Mesothelial cell of epicardium (in vitro differentiated cells): ENCODE measurements at regions not wholly inside any gene's neighbourhood (a gene's known extent, or its start where the extent isn't known, plus 50 kb on each side); places are given as distances from the start of the nearest gene placed in this dataset.

Source experiments
- DNase-seq, 2 experiments: peaks; one replicate each; pipeline ENCODE4 v3.0.0; 2021; ENCODE audit warnings: low spot score in 2 of 2; ENCODE audit not compliant: unreplicated experiment in 2 of 2
- H3K27ac Mint-ChIP-seq: 2 replicates; pipeline ENCODE4 v1.8.0; 2021; ENCODE audit warnings: mixed read lengths
- H3K27me3 Mint-ChIP-seq: 2 replicates; pipeline ENCODE4 v1.8.0; 2021; ENCODE audit warnings: low read depth, mixed read lengths
- H3K36me3 Mint-ChIP-seq: 2 replicates; pipeline ENCODE4 v1.8.0; 2021; ENCODE audit warnings: mixed read lengths
- H3K4me1 Mint-ChIP-seq: 2 replicates; pipeline ENCODE4 v1.8.0; 2021; ENCODE audit warnings: mixed read lengths
- H3K4me3 Mint-ChIP-seq: 2 replicates; pipeline ENCODE4 v1.8.0; 2021; ENCODE audit warnings: mild to moderate bottlenecking, moderate library complexity, mixed read lengths
- H3K9me3 Mint-ChIP-seq: 2 replicates; pipeline ENCODE4 v1.8.0; 2021; ENCODE audit warnings: mixed read lengths
- CTCF ChIP-seq: fragments of 200-600 bp; sonication (generic); IDR thresholded peaks from one replicate; pipeline ENCODE4 v1.5.0; 2021; ENCODE audit warnings: antibody characterized with exemption; ENCODE audit not compliant: unreplicated experiment

- Mint-ChIP-seq H3K4me1 (peaks cover 9% of the 10 kb centered on the region), H3K9me3 (peaks cover 10% of the 10 kb centered on the region), H3K36me3 (peaks cover 3% of the 10 kb centered on the region), H3K4me3 (no peak overlapping the region), H3K27me3 (no peaks in the 10 kb centered on the region), H3K27ac (no peak overlapping the region)
- no peak for DNase-seq
- TF ChIP-seq CTCF: no peak
Measured at GRCh38 chr12:19836056-19836455, 396.8 kb downstream of the AEBP2 start.

- H3K9me3 Mint-ChIP-seq: peaks cover 10% of the 10 kb centered on the region
- TF ChIP-seq CTCF: no peak
- H3K27ac Mint-ChIP-seq: no peak overlapping the region
- H3K4me3 Mint-ChIP-seq: no peak overlapping the region
- no peaks in the 10 kb centered on the region for H3K27me3 Mint-ChIP-seq
- peaks cover 3% of the 10 kb centered on the region for H3K36me3 Mint-ChIP-seq
- peaks cover 10% of the 10 kb centered on the region for H3K4me1 Mint-ChIP-seq
- no peak for DNase-seq
Measured at GRCh38 chr12:19836456-19836855, 397.2 kb downstream of the AEBP2 start.

DNA sequence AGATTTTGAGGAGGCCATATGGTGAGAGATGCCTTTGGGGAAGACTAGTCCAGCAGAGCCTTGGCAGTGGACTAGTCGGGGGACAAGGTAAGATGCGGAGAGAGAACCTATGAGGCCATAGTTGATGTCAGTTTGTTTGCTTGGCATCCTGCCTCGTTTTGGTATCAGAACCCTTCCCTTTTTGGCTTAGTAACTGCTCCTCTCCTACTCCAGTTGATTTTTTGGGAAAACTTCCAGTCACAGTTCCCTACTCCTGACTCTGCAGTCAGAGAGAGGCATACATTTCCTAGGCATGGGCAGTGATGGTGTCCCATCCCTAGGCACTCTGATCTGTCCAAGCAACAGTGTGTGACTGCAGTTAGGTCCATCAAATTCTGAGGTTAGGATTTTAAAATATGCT, 398.3 kb downstream of the AEBP2 start:
- H3K9me3 Mint-ChIP-seq: peaks cover 10% of the 10 kb centered on the region
- no peak for TF ChIP-seq CTCF
- H3K27ac Mint-ChIP-seq: no peak overlapping the region
- H3K27me3 Mint-ChIP-seq: no peaks in the 10 kb centered on the region
- peaks cover 3% of the 10 kb centered on the region for H3K36me3 Mint-ChIP-seq
- no peak for DNase-seq
- peaks cover 21% of the 10 kb centered on the region for H3K4me1 Mint-ChIP-seq
- no peak overlapping the region for H3K4me3 Mint-ChIP-seq

GRCh38 chr12:19841451-19841850, 402.2 kb downstream of the AEBP2 start:
- Mint-ChIP-seq H3K9me3 (peaks cover 4% of the 10 kb centered on the region), H3K36me3 (peaks cover 4% of the 10 kb centered on the region), H3K4me1 (peaks cover 41% of the 10 kb centered on the region), H3K27ac (no peak overlapping the region), H3K27me3 (no peaks in the 10 kb centered on the region), H3K4me3 (no peak overlapping the region)
- DNase-seq: no peak
- no peak for TF ChIP-seq CTCF

- peaks cover 4% of the 10 kb centered on the region for H3K9me3 Mint-ChIP-seq
- H3K27ac Mint-ChIP-seq: peak overlapping the region; percentile 44
- peaks cover 4% of the 10 kb centered on the region for H3K36me3 Mint-ChIP-seq
- peaks cover 47% of the 10 kb centered on the region for H3K4me1 Mint-ChIP-seq
- no peak overlapping the region for H3K4me3 Mint-ChIP-seq
- H3K27me3 Mint-ChIP-seq: no peaks in the 10 kb centered on the region
- DNase-seq: no peak
- no peak for TF ChIP-seq CTCF
Measured at GRCh38 chr12:19842116-19842515, 402.8 kb downstream of the AEBP2 start.

GRCh38 chr12:19844224-19844623, 404.9 kb downstream of the AEBP2 start:
- TF ChIP-seq CTCF: no peak
- Mint-ChIP-seq H3K4me1 (peaks cover 64% of the 10 kb centered on the region), H3K36me3 (peaks cover 11% of the 10 kb centered on the region), H3K27me3 (no peaks in the 10 kb centered on the region), H3K4me3 (no peak overlapping the region), H3K27ac (no peak overlapping the region), H3K9me3 (peaks cover 4% of the 10 kb centered on the region)
- no peak for DNase-seq
